ENCODE measurements at regions not wholly inside any gene's neighbourhood (a gene's known extent, or its start where the extent isn't known, plus 50 kb on each side); places are given as distances from the start of the nearest gene placed in this dataset.

DNA sequence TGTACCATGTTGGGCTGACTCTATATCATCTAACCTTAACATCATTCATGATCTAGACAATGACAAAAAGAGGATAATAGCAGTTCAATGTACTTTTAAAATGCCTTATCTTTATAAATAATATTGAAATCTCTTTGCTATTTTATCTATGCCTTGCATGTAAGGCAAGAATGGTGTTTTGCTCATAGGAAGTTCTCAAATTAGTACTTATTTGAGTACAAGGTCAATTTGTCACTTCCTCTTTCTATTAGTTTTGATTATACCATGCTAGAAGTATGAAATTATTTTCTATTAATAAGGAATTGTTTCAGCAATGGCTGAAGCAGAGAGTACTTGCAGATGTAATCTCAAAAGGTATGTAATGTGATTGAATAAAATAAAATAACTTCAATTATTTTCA lies 1285.4 kb upstream of the TENM4 start:
- H3K4me1 ChIP-seq = peaks cover 0 to 29% (median 6%) of the 10 kb centered on the region in 3 donors
- H3K27me3 ChIP-seq = no peaks in the 10 kb centered on the region
- no peaks in the 10 kb centered on the region for H3K36me3 ChIP-seq
- no peaks in the 10 kb centered on the region for H3K9me3 ChIP-seq
- no peak for TF ChIP-seq POLR2A (IDR thresholded peaks at IDR 0.05)
- TF ChIP-seq, protein P1, sequence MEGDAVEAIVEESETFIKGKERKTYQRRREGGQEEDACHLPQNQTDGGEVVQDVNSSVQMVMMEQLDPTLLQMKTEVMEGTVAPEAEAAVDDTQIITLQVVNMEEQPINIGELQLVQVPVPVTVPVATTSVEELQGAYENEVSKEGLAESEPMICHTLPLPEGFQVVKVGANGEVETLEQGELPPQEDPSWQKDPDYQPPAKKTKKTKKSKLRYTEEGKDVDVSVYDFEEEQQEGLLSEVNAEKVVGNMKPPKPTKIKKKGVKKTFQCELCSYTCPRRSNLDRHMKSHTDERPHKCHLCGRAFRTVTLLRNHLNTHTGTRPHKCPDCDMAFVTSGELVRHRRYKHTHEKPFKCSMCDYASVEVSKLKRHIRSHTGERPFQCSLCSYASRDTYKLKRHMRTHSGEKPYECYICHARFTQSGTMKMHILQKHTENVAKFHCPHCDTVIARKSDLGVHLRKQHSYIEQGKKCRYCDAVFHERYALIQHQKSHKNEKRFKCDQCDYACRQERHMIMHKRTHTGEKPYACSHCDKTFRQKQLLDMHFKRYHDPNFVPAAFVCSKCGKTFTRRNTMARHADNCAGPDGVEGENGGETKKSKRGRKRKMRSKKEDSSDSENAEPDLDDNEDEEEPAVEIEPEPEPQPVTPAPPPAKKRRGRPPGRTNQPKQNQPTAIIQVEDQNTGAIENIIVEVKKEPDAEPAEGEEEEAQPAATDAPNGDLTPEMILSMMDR (IDR thresholded peaks at IDR 0.05) = no peak
- H3K4me3 ChIP-seq = no peak overlapping the region
- intact Hi-C loops (cut with DNase I) = no loop called here
- no peak overlapping the region for H3K27ac ChIP-seq
- DNase-seq = no peak

DNA sequence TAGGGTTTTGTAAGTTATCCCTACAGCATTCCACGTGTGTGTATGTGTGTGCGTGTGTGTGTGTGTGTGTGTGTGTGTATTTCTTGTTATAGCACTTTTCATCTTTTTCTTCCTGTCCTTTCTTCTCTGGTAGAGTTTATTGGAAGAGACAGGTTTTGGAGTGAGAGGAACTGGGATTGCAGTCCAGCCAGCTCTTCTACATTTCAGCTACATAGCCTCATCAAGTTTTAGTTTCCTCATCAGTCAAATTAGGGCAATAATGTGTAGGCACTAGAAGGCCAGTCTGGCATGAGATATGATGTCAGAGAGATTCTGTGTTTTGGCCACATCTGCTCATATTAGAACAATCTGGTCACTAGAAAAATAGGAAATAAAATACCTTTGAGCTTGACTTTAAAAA lies 1283.5 kb upstream of the TENM4 start:
- Histone ChIP-seq H3K27ac (peak overlapping the region in 2 of 4 donors; percentile 67 to 73), H3K36me3 (no peaks in the 10 kb centered on the region), H3K9me3 (no peaks in the 10 kb centered on the region), H3K4me1 (peaks cover 0 to 47% (median 6%) of the 10 kb centered on the region in 3 donors), H3K4me3 (no peak overlapping the region), H3K27me3 (no peaks in the 10 kb centered on the region)
- DNase-seq = no peak
- 43 to 57% methylated on average over 2 of the region's 2 CpGs for WGBS, 2 donors
- TF ChIP-seq, protein P1 (IDR thresholded peaks at IDR 0.05) = no peak
- no peak for TF ChIP-seq POLR2A (IDR thresholded peaks at IDR 0.05)
- intact Hi-C loops (cut with DNase I) = no loop called here

DNA sequence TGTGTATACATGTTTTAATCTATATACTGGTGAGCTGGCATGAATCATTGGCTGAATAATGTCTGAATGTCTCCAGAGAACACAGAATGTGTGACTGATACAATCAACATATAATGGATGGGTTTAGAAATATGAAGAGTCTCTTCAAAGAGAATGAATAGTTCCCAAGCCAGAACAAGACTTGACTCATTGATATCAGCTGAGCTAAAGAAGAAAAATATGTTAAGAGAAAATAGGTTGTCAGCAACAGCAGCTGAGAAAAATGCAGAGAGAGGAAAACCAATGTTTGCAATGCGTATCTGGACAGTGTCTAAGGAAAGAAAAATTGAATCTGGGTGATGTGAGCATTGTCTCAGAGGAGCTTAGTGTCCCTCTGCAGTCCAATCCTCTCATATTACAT lies 1281.8 kb upstream of the TENM4 start:
- intact Hi-C loops (cut with DNase I) = no loop called here
- Histone ChIP-seq H3K9me3 (no peaks in the 10 kb centered on the region), H3K27ac (peak overlapping the region in 3 of 4 donors; percentile 26 to 73 (median 67)), H3K36me3 (no peaks in the 10 kb centered on the region), H3K4me1 (peaks cover 0 to 64% (median 6%) of the 10 kb centered on the region in 3 donors), H3K4me3 (no peak overlapping the region), H3K27me3 (no peaks in the 10 kb centered on the region)
- TF ChIP-seq, protein P1 (IDR thresholded peaks at IDR 0.05) = no peak
- no peak for TF ChIP-seq POLR2A (IDR thresholded peaks at IDR 0.05)
- DNase-seq = no peak
- WGBS, 2 donors = 48% methylated on average over 1 of the region's 1 CpG

DNA sequence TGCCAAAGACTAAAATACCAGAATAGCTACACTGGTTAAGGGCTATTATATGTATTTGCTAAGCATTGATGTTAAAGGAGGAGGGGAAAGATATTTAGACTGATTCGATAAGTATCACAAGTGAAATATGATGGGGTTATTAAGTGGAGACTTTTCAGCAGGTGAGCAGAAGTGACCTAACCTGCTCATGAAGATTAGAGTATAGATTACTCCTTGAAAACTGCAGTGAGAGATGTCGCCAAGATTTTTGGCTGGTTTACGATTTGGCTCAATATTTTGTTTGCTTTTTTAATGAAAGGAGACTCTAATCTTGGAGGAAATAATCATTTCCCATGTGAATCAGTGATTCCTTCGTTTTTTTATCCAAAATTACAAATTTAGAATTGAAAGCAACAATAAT lies 1279.5 kb upstream of the TENM4 start:
- Histone ChIP-seq H3K9me3 (no peaks in the 10 kb centered on the region), H3K4me3 (no peak overlapping the region), H3K27me3 (no peaks in the 10 kb centered on the region), H3K4me1 (peaks cover 0 to 64% (median 6%) of the 10 kb centered on the region in 3 donors), H3K36me3 (no peaks in the 10 kb centered on the region), H3K27ac (no peak overlapping the region)
- DNase-seq = no peak
- intact Hi-C loops (cut with DNase I) = no loop called here
- WGBS, 2 donors = 47 to 64% methylated on average over 4 of the region's 4 CpGs
- TF ChIP-seq, protein P1 (IDR thresholded peaks at IDR 0.05) = no peak
- TF ChIP-seq POLR2A (IDR thresholded peaks at IDR 0.05) = no peak

DNA sequence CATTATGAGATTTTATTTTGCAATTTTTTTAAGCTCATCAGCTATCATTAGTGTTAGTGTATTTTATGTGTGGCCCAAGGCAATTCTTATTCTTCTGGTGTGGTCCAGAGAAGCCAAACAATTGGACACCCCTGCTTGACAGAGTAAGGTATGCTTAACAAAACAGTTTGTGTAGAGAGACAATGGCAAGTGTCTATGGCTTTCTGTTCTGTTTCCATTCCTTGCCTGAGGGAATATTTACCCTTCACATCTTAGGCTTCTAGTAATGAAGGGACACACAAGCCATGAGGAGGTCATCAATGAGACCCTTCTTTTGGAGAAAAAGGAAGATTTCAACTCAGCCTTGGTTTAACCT lies 1278.4 kb upstream of the TENM4 start:
- Histone ChIP-seq H3K9me3 (no peaks in the 10 kb centered on the region), H3K36me3 (no peaks in the 10 kb centered on the region), H3K27me3 (no peaks in the 10 kb centered on the region), H3K4me1 (peaks cover 0 to 63% (median 6%) of the 10 kb centered on the region in 3 donors), H3K27ac (peak overlapping the region in 2 of 4 donors; percentile 4 to 34), H3K4me3 (no peak overlapping the region)
- intact Hi-C loops (cut with DNase I) = no loop called here
- TF ChIP-seq POLR2A (IDR thresholded peaks at IDR 0.05) = no peak
- TF ChIP-seq, protein P1 (IDR thresholded peaks at IDR 0.05) = no peak
- no peak for DNase-seq
